Left cardiac atrium (tissue), 4 donors: ENCODE measurements at regions not wholly inside any gene's neighbourhood (a gene's known extent, or its start where the extent isn't known, plus 50 kb on each side); places are given as distances from the start of the nearest gene placed in this dataset.

Source experiments
- ATAC-seq, 2 donors: fragments of 200-7000 bp; cut with Tn5 transposase; one replicate each; pipeline ENCODE4 v1.9.1; 2020; ENCODE audit warnings: mild to moderate bottlenecking in 2 of 2, moderate library complexity in 2 of 2
- DNase-seq: peaks from one replicate; pipeline ENCODE4 v3.0.0-alpha.2; 2020
- intact Hi-C, 2 donors: fragments of 100-400 bp; cut with DNase I; formaldehyde crosslinking; loops; one replicate each; pipeline versions ENCODE4 v1.14.1 to v1.15.1; 2022 to 2023
- donor health status: DM: no; HTN: yes; CAD: no.
- donor health status: DM: no; HTN: yes; CAD: no; lungs with severe emphysema.
- donor health status: DM: yes; HTN: yes; CAD: no.
- donor health status: Dilated cardiomyopathy.

- DNase-seq (no peak), ATAC-seq (no peak)
- intact Hi-C loops = no loop called here
These were observed 243.2 kb upstream of the NR5A2 start for GRCh38 chr1:199784138-199784895.

- ATAC-seq (no peak), DNase-seq (no peak)
- intact Hi-C loops = no loop called here
These were observed 240.8 kb upstream of the NR5A2 start for GRCh38 chr1:199786695-199787094.

- intact Hi-C loops = no loop called here
- no peak for DNase-seq
- no peak for ATAC-seq
These were observed 238.4 kb upstream of the NR5A2 start for GRCh38 chr1:199789141-199789540.

GRCh38 chr1:199791495-199791894 lies 236.0 kb upstream of the NR5A2 start:
- DNase-seq = no peak
- intact Hi-C loops = no loop called here
- ATAC-seq = no peak

- DNase-seq (no peak), ATAC-seq (no peak)
- intact Hi-C loops = no loop called here
These were observed 234.6 kb upstream of the NR5A2 start for GRCh38 chr1:199792874-199793273.

- DNase-seq (no peak), ATAC-seq (no peak)
- intact Hi-C loops = no loop called here
These were observed 233.2 kb upstream of the NR5A2 start for GRCh38 chr1:199794105-199794863.

- DNase-seq = no peak
- intact Hi-C loops = no loop called here
- no peak for ATAC-seq
These were observed 228.4 kb upstream of the NR5A2 start for GRCh38 chr1:199799116-199799515.

- ATAC-seq (no peak), DNase-seq (no peak)
- intact Hi-C loops = no loop called here
These were observed 223.0 kb upstream of the NR5A2 start for GRCh38 chr1:199804526-199804925.

- ATAC-seq (no peak), DNase-seq (no peak)
- intact Hi-C loops = no loop called here
These were observed 219.2 kb upstream of the NR5A2 start for GRCh38 chr1:199808110-199808870.

GRCh38 chr1:199809311-199809710 lies 218.2 kb upstream of the NR5A2 start:
- no peak for DNase-seq
- intact Hi-C loops = no loop called here
- no peak for ATAC-seq

GRCh38 chr1:199811163-199811562 lies 216.3 kb upstream of the NR5A2 start:
- no peak for DNase-seq
- ATAC-seq = no peak
- intact Hi-C loops = no loop called here

GRCh38 chr1:199813198-199813597 lies 214.3 kb upstream of the NR5A2 start:
- ATAC-seq (no peak), DNase-seq (no peak)
- intact Hi-C loops = no loop called here

- no peak for ATAC-seq
- intact Hi-C loops = no loop called here
These were observed 211.6 kb upstream of the NR5A2 start for GRCh38 chr1:199815947-199816346.

GRCh38 chr1:199817266-199817665 lies 210.2 kb upstream of the NR5A2 start:
- no peak for ATAC-seq
- no peak for DNase-seq
- intact Hi-C loops = no loop called here

More at GRCh38 chr1:199815947-199816346, 211.6 kb upstream of the NR5A2 start:
- no peak for DNase-seq

GRCh38 chr1:199821029-199821779 lies 206.3 kb upstream of the NR5A2 start:
- DNase-seq = no peak
- intact Hi-C loops = no loop called here
- no peak for ATAC-seq

GRCh38 chr1:199832451-199832850 lies 195.1 kb upstream of the NR5A2 start:
- intact Hi-C loops = no loop called here
- ATAC-seq (no peak), DNase-seq (no peak)

GRCh38 chr1:199834711-199835110 lies 192.8 kb upstream of the NR5A2 start:
- intact Hi-C loops = no loop called here
- no peak for ATAC-seq
- no peak for DNase-seq

GRCh38 chr1:199836430-199836829 lies 191.1 kb upstream of the NR5A2 start:
- intact Hi-C loops = no loop called here
- ATAC-seq (no peak), DNase-seq (no peak)

GRCh38 chr1:199837321-199837720 lies 190.2 kb upstream of the NR5A2 start:
- DNase-seq = no peak
- no peak for ATAC-seq
- intact Hi-C loops = no loop called here
